Panc1 (cell line): ENCODE measurements at regions not wholly inside any gene's neighbourhood (a gene's known extent, or its start where the extent isn't known, plus 50 kb on each side); places are given as distances from the start of the nearest gene placed in this dataset.

Source experiments
- CTCF ChIP-seq: fragments of 450-650 bp; IDR thresholded peaks from 2 replicates; pipeline ENCODE4 v1.5.1; 2017; ENCODE audit warnings: mild to moderate bottlenecking
- POLR2AphosphoS5 ChIP-seq: IDR thresholded peaks from 2 replicates; pipeline ENCODE4 v1.6.1; 2012; ENCODE audit warnings: mild to moderate bottlenecking, low read depth, low read length, moderate library complexity
- REST ChIP-seq, 2 experiments: IDR thresholded peaks; 2 replicates each; pipeline ENCODE4 v1.6.1; 2011 to 2012; ENCODE audit warnings: low read depth in 2 of 2, control low read depth in 1 of 2, low read length in 1 of 2, mild to moderate bottlenecking in 1 of 2, moderate library complexity in 1 of 2; ENCODE audit not compliant: insufficient read depth in 1 of 2
- TCF7L2 ChIP-seq: IDR thresholded peaks from 2 replicates; pipeline ENCODE4 v1.6.1; 2011; ENCODE audit warnings: mild to moderate bottlenecking, low read depth, low read length, inconsistent platforms

- TF ChIP-seq CTCF, result no peak
- TF ChIP-seq POLR2AphosphoS5, result no peak
- TF ChIP-seq TCF7L2, result no peak
- no peak for TF ChIP-seq REST (IDR thresholded peaks at IDR 0.05; ENCODE audit: insufficient read depth in 1 of 2, low read depth in 2 of 2, low read length in 1 of 2)
Measured at GRCh38 chr3:181568693-181569092, 143.0 kb upstream of the SOX2 start.
